ENCODE measurements at regions not wholly inside any gene's neighbourhood (a gene's known extent, or its start where the extent isn't known, plus 50 kb on each side); places are given as distances from the start of the nearest gene placed in this dataset.

- TF ChIP-seq CTCF (conservative IDR thresholded peaks at IDR 0.05; ENCODE audit: low read depth, low read length) (no peak), EZH2 (IDR thresholded peaks at IDR 0.05; ENCODE audit: borderline replicate concordance, low read depth, low read length, poor library complexity, severe bottlenecking) (no peak)
Observed at GRCh38 chr3:72188536-72188935, 403.6 kb upstream of the PROK2 start.
